ENCODE measurements at regions not wholly inside any gene's neighbourhood (a gene's known extent, or its start where the extent isn't known, plus 50 kb on each side); places are given as distances from the start of the nearest gene placed in this dataset.

GRCh38 chr1:73197972-73198371 lies 915.6 kb upstream of the NEGR1 start:
- no peak for TF ChIP-seq CTCF (IDR thresholded peaks at IDR 0.05)
- TF ChIP-seq ZFX (IDR thresholded peaks at IDR 0.05; ENCODE audit: borderline replicate concordance): no peak

Data from 22Rv1 (cell line).